ENCODE measurements at regions not wholly inside any gene's neighbourhood (a gene's known extent, or its start where the extent isn't known, plus 50 kb on each side); places are given as distances from the start of the nearest gene placed in this dataset.

DNA sequence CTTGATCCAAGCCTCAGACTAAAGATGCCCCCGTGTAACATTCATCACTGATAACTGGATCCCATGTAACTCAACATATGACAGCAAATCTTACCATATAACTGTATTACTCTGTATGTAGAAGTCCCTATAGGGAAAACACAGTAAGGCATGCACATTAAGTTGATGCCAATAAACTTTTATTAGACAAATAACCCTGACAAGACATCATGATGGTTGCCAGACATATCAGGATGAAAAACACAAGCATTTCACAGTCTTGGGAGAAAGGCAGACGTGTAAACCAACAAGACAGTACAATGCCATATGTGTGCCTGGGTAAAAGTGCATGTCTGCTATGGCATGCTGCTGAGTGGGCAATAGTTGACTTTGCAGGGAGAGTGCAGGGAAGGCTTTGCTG, 142.2 kb downstream of the HERPUD2 start:
- no peak for TF ChIP-seq SP1 (IDR thresholded peaks at IDR 0.05)
- no peak for TF ChIP-seq SUZ12 (IDR thresholded peaks at IDR 0.05)
- no peak for TF ChIP-seq FOXM1 (IDR thresholded peaks at IDR 0.05; ENCODE audit: borderline replicate concordance)
- no peak for TF ChIP-seq BHLHE40 (IDR thresholded peaks at IDR 0.05; ENCODE audit: borderline replicate concordance)
- no peak for TF ChIP-seq L3MBTL2 (conservative IDR thresholded peaks at IDR 0.05)
- no peak for TF ChIP-seq HDGF (IDR thresholded peaks at IDR 0.05; ENCODE audit: borderline replicate concordance)
- TF ChIP-seq TARDBP (IDR thresholded peaks at IDR 0.05), result no peak
